Calu3 (cell line): ENCODE measurements at regions not wholly inside any gene's neighbourhood (a gene's known extent, or its start where the extent isn't known, plus 50 kb on each side); places are given as distances from the start of the nearest gene placed in this dataset.

Experiments used
- BruUV-seq: library from RNA; stranded (reverse); fragments of 400-500 nt; replicated peaks from 2 replicates; lab custom pipeline; 2021; lab: Mats Ljungman, UMichigan
- CTCF ChIA-PET: fragments of 300-600 bp; sonication (Branson Sonifier 250); formaldehyde crosslinking; loops from one replicate; lab custom pipeline; 2022; ENCODE audit warnings: antibody characterized with exemption; lab: Charles Lee
- DNase-seq: peaks from one replicate; pipeline ENCODE4 v3.0.0; 2022
- H3K27ac Mint-ChIP-seq: one replicate; pipeline ENCODE4 v1.8.0; 2022; ENCODE audit warnings: mixed read lengths; ENCODE audit not compliant: unreplicated experiment
- H3K27me3 Mint-ChIP-seq: one replicate; pipeline ENCODE4 v1.8.0; 2022; ENCODE audit warnings: mixed read lengths; ENCODE audit not compliant: unreplicated experiment
- H3K36me3 Mint-ChIP-seq: one replicate; pipeline ENCODE4 v1.8.0; 2022; ENCODE audit warnings: mild to moderate bottlenecking, moderate library complexity, mixed read lengths; ENCODE audit not compliant: insufficient read depth, unreplicated experiment
- H3K4me1 Mint-ChIP-seq: one replicate; pipeline ENCODE4 v1.8.0; 2022; ENCODE audit warnings: mild to moderate bottlenecking, low read depth, mixed read lengths; ENCODE audit not compliant: unreplicated experiment
- H3K4me3 Mint-ChIP-seq: one replicate; pipeline ENCODE4 v1.8.0; 2022; ENCODE audit warnings: mild to moderate bottlenecking, low read depth, moderate library complexity, mixed read lengths; ENCODE audit not compliant: unreplicated experiment
- H3K9me3 Mint-ChIP-seq: one replicate; pipeline ENCODE4 v1.8.0; 2022; ENCODE audit warnings: low read depth, mixed read lengths; ENCODE audit not compliant: unreplicated experiment
- CTCF ChIP-seq: fragments of 200-600 bp; IDR thresholded peaks from one replicate; pipeline ENCODE4 v1.8.0; 2022; ENCODE audit warnings: antibody characterized with exemption; ENCODE audit not compliant: unreplicated experiment
- intact Hi-C: fragments of 100-400 bp; cut with micrococcal nuclease; formaldehyde crosslinking; loops from one replicate; pipeline ENCODE4 v1.10.0; 2022; ENCODE audit not compliant: unreplicated experiment

GRCh38 chr12:41903014-41903708 lies 241.5 kb downstream of the GXYLT1 start:
- intact Hi-C loops = no loop called here
- DNase-seq = no peak
- no peaks in the 10 kb centered on the region for H3K36me3 Mint-ChIP-seq
- no peak overlapping the region for H3K27ac Mint-ChIP-seq
- no peaks in the 10 kb centered on the region for H3K27me3 Mint-ChIP-seq
- CTCF ChIA-PET = no interaction called here
- no TSS peak for BruUV-seq
- H3K4me1 Mint-ChIP-seq = no peaks in the 10 kb centered on the region
- H3K4me3 Mint-ChIP-seq = no peak overlapping the region
- no peak for TF ChIP-seq CTCF
- H3K9me3 Mint-ChIP-seq = peaks cover 3% of the 10 kb centered on the region

DNA sequence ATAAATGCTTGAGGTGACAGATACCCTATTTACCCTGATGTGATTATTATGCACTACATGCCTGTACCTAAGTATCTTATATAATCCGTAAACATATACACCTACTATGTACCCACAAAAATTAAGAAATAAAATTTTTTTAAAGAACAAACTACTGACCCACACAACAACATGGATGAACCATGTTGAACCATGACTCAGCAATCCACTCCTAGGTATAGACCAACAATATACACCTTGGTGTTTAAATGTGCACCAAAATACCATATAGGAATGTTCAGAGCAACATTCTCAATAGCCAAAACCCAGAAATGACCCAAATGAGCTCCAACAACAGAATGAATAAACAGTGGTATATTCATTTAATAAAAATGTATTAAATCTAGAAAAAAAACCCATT lies 245.1 kb downstream of the GXYLT1 start:
- no TSS peak for BruUV-seq
- Mint-ChIP-seq H3K27ac (no peak overlapping the region), H3K36me3 (no peaks in the 10 kb centered on the region), H3K4me3 (no peak overlapping the region), H3K27me3 (no peaks in the 10 kb centered on the region), H3K9me3 (peaks cover 3% of the 10 kb centered on the region), H3K4me1 (no peaks in the 10 kb centered on the region)
- CTCF ChIA-PET = no interaction called here
- no peak for DNase-seq
- intact Hi-C loops = no loop called here
- no peak for TF ChIP-seq CTCF

- no peaks in the 10 kb centered on the region for H3K27me3 Mint-ChIP-seq
- TF ChIP-seq CTCF = no peak
- no peak for DNase-seq
- no peaks in the 10 kb centered on the region for H3K4me1 Mint-ChIP-seq
- no peaks in the 10 kb centered on the region for H3K36me3 Mint-ChIP-seq
- no peak overlapping the region for H3K27ac Mint-ChIP-seq
- CTCF ChIA-PET = no interaction called here
- H3K4me3 Mint-ChIP-seq = no peak overlapping the region
- no TSS peak for BruUV-seq
- peaks cover 3% of the 10 kb centered on the region for H3K9me3 Mint-ChIP-seq
- intact Hi-C loops = no loop called here
Measured at GRCh38 chr12:41897593-41897992, 247.1 kb downstream of the GXYLT1 start.

- Mint-ChIP-seq H3K4me1 (no peaks in the 10 kb centered on the region), H3K27me3 (no peaks in the 10 kb centered on the region), H3K4me3 (no peak overlapping the region), H3K36me3 (no peaks in the 10 kb centered on the region), H3K9me3 (no peaks in the 10 kb centered on the region), H3K27ac (no peak overlapping the region)
- DNase-seq = no peak
- no TSS peak for BruUV-seq
- TF ChIP-seq CTCF = no peak
- intact Hi-C loops = no loop called here
- CTCF ChIA-PET = no interaction called here
Measured at GRCh38 chr12:41893491-41893890, 251.2 kb downstream of the GXYLT1 start.
